ENCODE measurements at regions not wholly inside any gene's neighbourhood (a gene's known extent, or its start where the extent isn't known, plus 50 kb on each side); places are given as distances from the start of the nearest gene placed in this dataset.
"Not testable (repeated sequence)": the region's sequence is repeated elsewhere in the genome, so short reads cannot be mapped to it uniquely, and the experiment has no call there.

DNA sequence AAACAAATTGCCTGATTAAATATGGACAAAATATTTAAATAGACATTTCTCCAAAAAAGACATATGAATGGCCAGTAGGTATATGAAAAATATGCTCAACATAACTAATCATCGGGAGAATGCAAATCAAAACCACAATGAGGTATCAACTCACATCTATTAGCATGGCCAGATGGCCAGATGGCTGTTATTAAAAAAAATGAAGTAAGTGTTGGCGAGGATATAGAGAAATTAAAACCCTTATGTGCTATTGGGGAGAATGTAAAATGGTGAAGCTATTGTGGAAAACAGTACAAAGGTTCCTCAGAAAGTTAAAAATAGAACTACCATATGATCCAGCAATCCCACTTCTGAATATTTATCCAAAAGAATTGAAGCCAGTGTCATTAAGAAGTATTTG lies 272.3 kb upstream of the ZNF804A start:
- no peak overlapping the region for H3K4me3 ChIP-seq (replicated peaks in 1 of 2; ENCODE audit: low read depth in 1 of 2, low read length in 2 of 2)
- no peaks in the 10 kb centered on the region for H3K9me2 ChIP-seq (ENCODE audit: insufficient read depth)
- DNase-seq (ENCODE audit: low read depth, low spot score) (no peak), ATAC-seq (no peak)
- H4K20me1 ChIP-seq (ENCODE audit: insufficient read depth) = no peaks in the 10 kb centered on the region
- no peaks in the 10 kb centered on the region for H3K4me1 ChIP-seq (ENCODE audit: control insufficient read depth in 1 of 2, insufficient read depth in 2 of 2, low read length in 2 of 2)
- intact Hi-C loops (cut with micrococcal nuclease) = no loop called here
- H3K4me2 ChIP-seq (ENCODE audit: low read length) = no peak overlapping the region
- no peaks in the 10 kb centered on the region for H3K79me2 ChIP-seq (ENCODE audit: insufficient read depth, low read length)
- H3K9ac ChIP-seq (ENCODE audit: low read length) = no peak overlapping the region
- no peak overlapping the region for H2AFZ ChIP-seq (ENCODE audit: low read depth, low read length, poor library complexity, severe bottlenecking)
- no peaks in the 10 kb centered on the region for H3K36me3 ChIP-seq (ENCODE audit: control insufficient read depth in 1 of 2, insufficient read depth in 2 of 2, low read length in 2 of 2)
- ChIA-PET POLR2A (no interaction called here), RAD21 (ENCODE audit: low non-redundant PET in 1 of 2, low total read pairs in 2 of 2, uncharacterized antibody in 2 of 2, unreplicated experiment in 2 of 2) (no interaction called here), CTCF (no interaction called here)
- no TSS peak for BruUV-seq (replicated peaks)
- TF ChIP-seq RAD21 (IDR thresholded peaks at IDR 0.05; ENCODE audit: low read depth) (no peak), EZH2 (IDR thresholded peaks at IDR 0.05) (no peak), EGR1 (IDR thresholded peaks at IDR 0.05; ENCODE audit: low read depth) (no peak), YY1 (IDR thresholded peaks at IDR 0.05; ENCODE audit: extremely low read depth, insufficient replicate concordance, low read depth, low read length) (no peak), POLR2A (IDR thresholded peaks at IDR 0.05; ENCODE audit: borderline replicate concordance, extremely low read depth, insufficient read depth, insufficient read length) (no peak), FOSL1 (IDR thresholded peaks at IDR 0.05; ENCODE audit: low read depth) (no peak), CBX3 (IDR thresholded peaks at IDR 0.05; ENCODE audit: low read depth) (no peak), POLR2AphosphoS5 (IDR thresholded peaks at IDR 0.05; ENCODE audit: low read depth, low read length) (no peak)
- TF ChIP-seq, protein P1, sequence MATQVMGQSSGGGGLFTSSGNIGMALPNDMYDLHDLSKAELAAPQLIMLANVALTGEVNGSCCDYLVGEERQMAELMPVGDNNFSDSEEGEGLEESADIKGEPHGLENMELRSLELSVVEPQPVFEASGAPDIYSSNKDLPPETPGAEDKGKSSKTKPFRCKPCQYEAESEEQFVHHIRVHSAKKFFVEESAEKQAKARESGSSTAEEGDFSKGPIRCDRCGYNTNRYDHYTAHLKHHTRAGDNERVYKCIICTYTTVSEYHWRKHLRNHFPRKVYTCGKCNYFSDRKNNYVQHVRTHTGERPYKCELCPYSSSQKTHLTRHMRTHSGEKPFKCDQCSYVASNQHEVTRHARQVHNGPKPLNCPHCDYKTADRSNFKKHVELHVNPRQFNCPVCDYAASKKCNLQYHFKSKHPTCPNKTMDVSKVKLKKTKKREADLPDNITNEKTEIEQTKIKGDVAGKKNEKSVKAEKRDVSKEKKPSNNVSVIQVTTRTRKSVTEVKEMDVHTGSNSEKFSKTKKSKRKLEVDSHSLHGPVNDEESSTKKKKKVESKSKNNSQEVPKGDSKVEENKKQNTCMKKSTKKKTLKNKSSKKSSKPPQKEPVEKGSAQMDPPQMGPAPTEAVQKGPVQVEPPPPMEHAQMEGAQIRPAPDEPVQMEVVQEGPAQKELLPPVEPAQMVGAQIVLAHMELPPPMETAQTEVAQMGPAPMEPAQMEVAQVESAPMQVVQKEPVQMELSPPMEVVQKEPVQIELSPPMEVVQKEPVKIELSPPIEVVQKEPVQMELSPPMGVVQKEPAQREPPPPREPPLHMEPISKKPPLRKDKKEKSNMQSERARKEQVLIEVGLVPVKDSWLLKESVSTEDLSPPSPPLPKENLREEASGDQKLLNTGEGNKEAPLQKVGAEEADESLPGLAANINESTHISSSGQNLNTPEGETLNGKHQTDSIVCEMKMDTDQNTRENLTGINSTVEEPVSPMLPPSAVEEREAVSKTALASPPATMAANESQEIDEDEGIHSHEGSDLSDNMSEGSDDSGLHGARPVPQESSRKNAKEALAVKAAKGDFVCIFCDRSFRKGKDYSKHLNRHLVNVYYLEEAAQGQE (IDR thresholded peaks at IDR 0.05; ENCODE audit: low read depth) = no peak
- TF ChIP-seq, protein P2, sequence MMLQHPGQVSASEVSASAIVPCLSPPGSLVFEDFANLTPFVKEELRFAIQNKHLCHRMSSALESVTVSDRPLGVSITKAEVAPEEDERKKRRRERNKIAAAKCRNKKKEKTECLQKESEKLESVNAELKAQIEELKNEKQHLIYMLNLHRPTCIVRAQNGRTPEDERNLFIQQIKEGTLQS (IDR thresholded peaks at IDR 0.05) = no peak
- H3K9me3 ChIP-seq (ENCODE audit: control insufficient read depth in 1 of 2, insufficient read depth in 1 of 2, low read depth in 1 of 2, low read length in 2 of 2) = no peaks in the 10 kb centered on the region
- no peaks in the 10 kb centered on the region for H3K27me3 ChIP-seq (ENCODE audit: insufficient read depth, low read length)
- H3K27ac ChIP-seq (ENCODE audit: low read depth, low read length) = no peak overlapping the region

DNA sequence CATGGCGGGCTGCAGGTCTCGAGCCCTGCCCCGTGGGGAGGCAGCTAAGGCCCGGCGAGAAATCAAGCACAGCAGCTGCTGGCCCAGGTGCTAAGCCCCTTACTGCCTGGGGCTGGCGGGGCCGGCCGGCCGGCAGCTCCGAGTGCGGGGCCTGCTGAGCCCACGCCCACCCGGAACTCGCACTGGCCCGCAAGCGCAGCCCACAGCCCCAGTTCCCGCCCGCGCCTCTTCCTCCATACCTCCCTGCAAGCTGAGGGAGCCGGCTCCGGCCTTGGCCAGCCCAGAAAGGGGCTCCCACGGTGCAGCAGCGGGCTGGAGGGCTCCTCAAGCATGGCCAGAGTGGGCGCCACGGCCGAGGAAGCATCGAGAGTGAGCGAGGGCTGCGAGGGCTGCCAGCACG lies 270.5 kb upstream of the ZNF804A start:
- RAD21 ChIA-PET (ENCODE audit: low non-redundant PET in 1 of 2, low total read pairs in 2 of 2, uncharacterized antibody in 2 of 2, unreplicated experiment in 2 of 2); H3K27me3 ChIP-seq (ENCODE audit: insufficient read depth, low read length); H3K27ac ChIP-seq (ENCODE audit: low read depth, low read length); H3K9ac ChIP-seq (ENCODE audit: low read length); ATAC-seq; POLR2A ChIA-PET; H3K9me3 ChIP-seq (ENCODE audit: control insufficient read depth in 1 of 2, insufficient read depth in 1 of 2, low read depth in 1 of 2, low read length in 2 of 2); H4K20me1 ChIP-seq (ENCODE audit: insufficient read depth); H3K4me2 ChIP-seq (ENCODE audit: low read length); intact Hi-C loops (cut with micrococcal nuclease); H3K79me2 ChIP-seq (ENCODE audit: insufficient read depth, low read length); BruUV-seq (replicated peaks); H3K36me3 ChIP-seq (ENCODE audit: control insufficient read depth in 1 of 2, insufficient read depth in 2 of 2, low read length in 2 of 2); DNase-seq (ENCODE audit: low read depth, low spot score); H3K9me2 ChIP-seq (ENCODE audit: insufficient read depth); CTCF ChIA-PET; H3K4me1 ChIP-seq (ENCODE audit: control insufficient read depth in 1 of 2, insufficient read depth in 2 of 2, low read length in 2 of 2); H3K4me3 ChIP-seq (replicated peaks in 1 of 2; ENCODE audit: low read depth in 1 of 2, low read length in 2 of 2); H2AFZ ChIP-seq (ENCODE audit: low read depth, low read length, poor library complexity, severe bottlenecking): not testable (repeated sequence)

DNA sequence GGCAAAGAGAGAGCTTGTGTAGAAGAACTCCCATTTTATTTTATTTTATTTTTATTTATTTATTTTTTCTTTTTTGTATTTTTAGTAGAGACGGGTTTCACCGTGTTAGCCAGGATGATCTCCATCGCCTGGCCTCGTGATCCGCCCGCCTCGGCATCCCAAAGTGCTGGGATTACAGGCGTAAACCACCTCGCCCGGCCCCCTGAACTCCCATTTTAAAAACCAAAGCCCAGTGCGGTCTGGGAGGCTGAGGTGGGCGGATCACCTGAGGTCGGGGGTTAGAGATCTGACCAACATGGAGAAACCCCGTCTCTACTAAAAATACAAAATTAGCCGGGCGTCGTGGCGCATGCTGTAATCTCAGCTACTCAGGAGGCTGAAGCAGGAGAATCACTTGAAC lies 267.8 kb upstream of the ZNF804A start:
- intact Hi-C loops (cut with micrococcal nuclease); DNase-seq (ENCODE audit: low read depth, low spot score); H3K79me2 ChIP-seq (ENCODE audit: insufficient read depth, low read length); H3K4me3 ChIP-seq (replicated peaks in 1 of 2; ENCODE audit: low read depth in 1 of 2, low read length in 2 of 2); H3K27me3 ChIP-seq (ENCODE audit: insufficient read depth, low read length); H3K36me3 ChIP-seq (ENCODE audit: control insufficient read depth in 1 of 2, insufficient read depth in 2 of 2, low read length in 2 of 2); H3K4me1 ChIP-seq (ENCODE audit: control insufficient read depth in 1 of 2, insufficient read depth in 2 of 2, low read length in 2 of 2); H3K9me2 ChIP-seq (ENCODE audit: insufficient read depth); H2AFZ ChIP-seq (ENCODE audit: low read depth, low read length, poor library complexity, severe bottlenecking); ATAC-seq; H3K4me2 ChIP-seq (ENCODE audit: low read length); POLR2A ChIA-PET; BruUV-seq (replicated peaks); H3K9me3 ChIP-seq (ENCODE audit: control insufficient read depth in 1 of 2, insufficient read depth in 1 of 2, low read depth in 1 of 2, low read length in 2 of 2); H4K20me1 ChIP-seq (ENCODE audit: insufficient read depth); CTCF ChIA-PET; RAD21 ChIA-PET (ENCODE audit: low non-redundant PET in 1 of 2, low total read pairs in 2 of 2, uncharacterized antibody in 2 of 2, unreplicated experiment in 2 of 2); H3K9ac ChIP-seq (ENCODE audit: low read length); H3K27ac ChIP-seq (ENCODE audit: low read depth, low read length): not testable (repeated sequence)
